VCaP (cell line): ENCODE measurements at regions not wholly inside any gene's neighbourhood (a gene's known extent, or its start where the extent isn't known, plus 50 kb on each side); places are given as distances from the start of the nearest gene placed in this dataset.
"Not testable (repeated sequence)": the region's sequence is repeated elsewhere in the genome, so short reads cannot be mapped to it uniquely, and the experiment has no call there.

Experiments
- H3K27ac ChIP-seq: fragments of 450-650 bp; 2 replicates; pipeline ENCODE4 v1.5.1; 2017
- CTCF ChIP-seq: fragments of 450-650 bp; conservative IDR thresholded peaks from 2 replicates; pipeline ENCODE4 v1.5.1; 2017; ENCODE audit warnings: mild to moderate bottlenecking, moderate library complexity

GRCh38 chr7:153407291-153408046, 644.7 kb upstream of the DPP6 start:
- no peak for TF ChIP-seq CTCF
- H3K27ac ChIP-seq = no peak overlapping the region

- TF ChIP-seq CTCF = no peak
- H3K27ac ChIP-seq = no peak overlapping the region
These were observed 643.5 kb upstream of the DPP6 start for GRCh38 chr7:153408360-153409335.

- not testable (repeated sequence) for H3K27ac ChIP-seq
These were observed 642.4 kb upstream of the DPP6 start for GRCh38 chr7:153409567-153410342.

- H3K27ac ChIP-seq = not testable (repeated sequence)
These were observed 641.1 kb upstream of the DPP6 start for GRCh38 chr7:153410997-153411642.

GRCh38 chr7:153412114-153412823, 639.9 kb upstream of the DPP6 start:
- H3K27ac ChIP-seq = not testable (repeated sequence)

- not testable (repeated sequence) for H3K27ac ChIP-seq
These were observed 639.4 kb upstream of the DPP6 start for GRCh38 chr7:153412824-153413198.

GRCh38 chr7:153413199-153413539, 639.0 kb upstream of the DPP6 start:
- TF ChIP-seq CTCF = no peak
- H3K27ac ChIP-seq = no peak overlapping the region

GRCh38 chr7:153413540-153414287, 638.5 kb upstream of the DPP6 start:
- TF ChIP-seq CTCF = no peak
- no peak overlapping the region for H3K27ac ChIP-seq
